ENCODE measurements at regions not wholly inside any gene's neighbourhood (a gene's known extent, or its start where the extent isn't known, plus 50 kb on each side); places are given as distances from the start of the nearest gene placed in this dataset.
"Not testable (repeated sequence)": the region's sequence is repeated elsewhere in the genome, so short reads cannot be mapped to it uniquely, and the experiment has no call there.

- Histone ChIP-seq H3K36me3 (ENCODE audit: insufficient read depth, low read length) (no peaks in the 10 kb centered on the region), H2AFZ (ENCODE audit: low read depth, low read length) (no peak overlapping the region), H3K9me3 (ENCODE audit: low read length) (no peaks in the 10 kb centered on the region), H3K27me3 (ENCODE audit: insufficient read depth, low read length) (no peaks in the 10 kb centered on the region), H3K4me1 (ENCODE audit: insufficient read depth, low read length) (no peaks in the 10 kb centered on the region), H3K4me3 (ENCODE audit: low read length) (no peak overlapping the region)
These were observed 242.1 kb downstream of the FGF9 start for GRCh38 chr13:21913010-21913409.

GRCh38 chr13:21917086-21918015 is 246.5 kb downstream of the FGF9 start:
- Histone ChIP-seq H3K4me3 (ENCODE audit: low read length) (no peak overlapping the region), H3K36me3 (ENCODE audit: insufficient read depth, low read length) (no peaks in the 10 kb centered on the region), H3K9me3 (ENCODE audit: low read length) (no peaks in the 10 kb centered on the region), H2AFZ (ENCODE audit: low read depth, low read length) (no peak overlapping the region), H3K4me1 (ENCODE audit: insufficient read depth, low read length) (no peaks in the 10 kb centered on the region), H3K27me3 (ENCODE audit: insufficient read depth, low read length) (no peaks in the 10 kb centered on the region)

DNA sequence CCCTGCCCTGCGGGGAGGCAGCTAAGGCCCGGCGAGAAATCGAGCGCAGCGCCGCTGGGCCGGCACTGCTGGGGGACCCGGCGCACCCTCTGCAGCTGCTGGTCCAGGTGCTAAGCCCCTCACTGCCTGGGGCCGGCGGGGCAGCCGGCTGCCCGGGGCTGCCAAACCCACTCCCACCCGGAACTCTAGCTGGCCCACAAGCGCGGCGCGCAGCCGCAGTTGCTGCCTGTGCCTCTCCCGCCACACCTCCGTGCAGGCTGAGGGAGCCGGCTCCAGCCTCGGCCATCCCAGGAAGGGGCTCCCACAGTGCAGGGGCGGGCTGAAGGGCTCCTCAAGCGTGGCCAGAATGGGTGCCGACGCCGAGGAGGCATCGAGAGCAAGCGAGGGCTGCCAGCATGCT is 249.9 kb downstream of the FGF9 start:
- not testable (repeated sequence) for H3K4me3 ChIP-seq (ENCODE audit: low read length); H3K36me3 ChIP-seq (ENCODE audit: insufficient read depth, low read length); H3K9me3 ChIP-seq (ENCODE audit: low read length); H3K4me1 ChIP-seq (ENCODE audit: insufficient read depth, low read length); H3K27me3 ChIP-seq (ENCODE audit: insufficient read depth, low read length); H2AFZ ChIP-seq (ENCODE audit: low read depth, low read length)

DNA sequence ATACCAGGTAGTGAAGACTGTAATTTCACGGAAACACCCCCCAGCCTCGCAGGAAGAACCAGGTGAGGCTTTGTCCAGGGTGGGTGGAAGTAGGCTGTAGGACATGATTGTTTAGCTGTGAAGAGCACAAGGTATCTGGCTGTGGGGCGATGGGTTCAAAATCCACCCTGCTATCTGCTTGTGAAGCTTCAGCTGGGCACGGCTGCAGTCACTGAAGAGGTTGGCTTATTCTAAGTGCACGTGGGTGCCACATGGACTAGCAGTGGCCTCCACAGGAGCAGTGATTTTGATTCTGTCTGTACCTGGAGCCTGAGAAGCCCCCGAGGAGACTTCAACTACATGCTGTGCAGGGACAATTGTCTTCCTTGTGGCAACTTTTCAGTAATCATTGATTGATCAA is 254.1 kb downstream of the FGF9 start:
- Histone ChIP-seq H3K4me1 (ENCODE audit: insufficient read depth, low read length) (no peaks in the 10 kb centered on the region), H2AFZ (ENCODE audit: low read depth, low read length) (no peak overlapping the region), H3K4me3 (ENCODE audit: low read length) (no peak overlapping the region), H3K27me3 (ENCODE audit: insufficient read depth, low read length) (no peaks in the 10 kb centered on the region), H3K9me3 (ENCODE audit: low read length) (no peaks in the 10 kb centered on the region), H3K36me3 (ENCODE audit: insufficient read depth, low read length) (no peaks in the 10 kb centered on the region)

DNA sequence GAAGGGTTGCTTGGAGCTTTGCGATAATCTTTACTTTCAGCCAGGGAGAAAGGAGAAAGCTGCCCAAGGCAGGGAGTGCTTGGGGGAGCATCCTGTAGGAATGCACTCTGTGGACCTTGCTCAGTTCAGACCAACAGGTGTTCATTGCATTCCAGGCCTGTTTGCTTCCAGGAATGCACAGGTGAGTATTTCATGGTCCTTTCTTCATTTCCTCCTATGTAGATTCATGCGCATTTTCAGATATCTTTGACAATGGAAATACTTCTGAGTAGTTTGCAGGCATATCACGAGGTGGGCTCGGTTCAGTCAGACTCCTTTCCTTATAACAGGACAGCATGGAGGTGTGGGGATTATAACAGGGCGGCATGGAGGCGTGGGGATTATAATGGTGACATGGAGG is 254.8 kb downstream of the FGF9 start:
- H3K27me3 ChIP-seq (ENCODE audit: insufficient read depth, low read length) = no peaks in the 10 kb centered on the region
- H3K4me1 ChIP-seq (ENCODE audit: insufficient read depth, low read length) = no peaks in the 10 kb centered on the region
- no peak overlapping the region for H3K4me3 ChIP-seq (ENCODE audit: low read length)
- no peaks in the 10 kb centered on the region for H3K36me3 ChIP-seq (ENCODE audit: insufficient read depth, low read length)
- H3K9me3 ChIP-seq (ENCODE audit: low read length) = no peaks in the 10 kb centered on the region
- no peak overlapping the region for H2AFZ ChIP-seq (ENCODE audit: low read depth, low read length)

GRCh38 chr13:21929400-21929799 is 258.5 kb downstream of the FGF9 start:
- no peak overlapping the region for H3K4me3 ChIP-seq (ENCODE audit: low read length)
- H3K4me1 ChIP-seq (ENCODE audit: insufficient read depth, low read length) = no peaks in the 10 kb centered on the region
- no peaks in the 10 kb centered on the region for H3K36me3 ChIP-seq (ENCODE audit: insufficient read depth, low read length)
- H3K9me3 ChIP-seq (ENCODE audit: low read length) = no peaks in the 10 kb centered on the region
- no peak overlapping the region for H2AFZ ChIP-seq (ENCODE audit: low read depth, low read length)
- H3K27me3 ChIP-seq (ENCODE audit: insufficient read depth, low read length) = no peaks in the 10 kb centered on the region

DNA sequence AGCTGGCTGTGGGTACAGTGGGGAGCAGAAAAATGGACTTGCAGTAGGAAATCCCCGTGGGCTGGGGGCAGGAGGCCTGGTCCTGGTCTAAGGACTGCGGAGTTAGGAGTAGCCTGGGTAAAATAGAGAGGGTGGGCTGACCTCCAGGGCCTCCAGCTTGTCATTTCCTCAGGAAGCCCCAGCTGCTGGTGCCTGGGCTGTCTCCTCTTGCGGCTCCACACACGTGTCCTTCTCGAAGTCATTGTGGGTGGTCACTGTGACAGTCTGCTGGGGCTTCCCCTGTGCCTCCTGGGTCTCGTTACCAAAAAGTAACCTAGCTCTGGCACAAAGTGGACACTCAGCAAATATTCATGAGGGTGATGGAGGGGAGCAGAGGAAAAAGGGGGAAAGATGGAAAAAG is 259.7 kb downstream of the FGF9 start:
- no peaks in the 10 kb centered on the region for H3K27me3 ChIP-seq (ENCODE audit: insufficient read depth, low read length)
- no peaks in the 10 kb centered on the region for H3K4me1 ChIP-seq (ENCODE audit: insufficient read depth, low read length)
- no peaks in the 10 kb centered on the region for H3K36me3 ChIP-seq (ENCODE audit: insufficient read depth, low read length)
- no peaks in the 10 kb centered on the region for H3K9me3 ChIP-seq (ENCODE audit: low read length)
- H2AFZ ChIP-seq (ENCODE audit: low read depth, low read length) = no peak overlapping the region
- H3K4me3 ChIP-seq (ENCODE audit: low read length) = no peak overlapping the region

DNA sequence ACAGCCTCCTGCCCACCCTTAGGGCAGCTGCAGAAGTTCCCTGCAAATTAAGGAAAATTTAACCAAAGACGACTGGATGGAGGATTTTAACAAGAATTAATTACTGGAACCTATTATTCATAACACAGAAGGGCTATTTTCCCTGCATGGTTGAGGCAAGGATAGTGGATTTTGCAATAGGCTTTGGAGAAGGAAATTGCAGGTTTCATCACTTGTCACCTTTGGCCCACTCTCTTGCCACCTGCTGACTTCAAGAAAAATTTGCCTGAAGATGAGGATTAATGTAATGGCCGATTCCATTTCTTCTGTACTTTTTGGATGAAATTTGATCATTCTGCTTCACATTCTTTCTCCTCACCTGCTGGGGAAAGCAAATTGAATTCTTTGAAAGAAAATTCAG is 261.7 kb downstream of the FGF9 start:
- no peaks in the 10 kb centered on the region for H3K27me3 ChIP-seq (ENCODE audit: insufficient read depth, low read length)
- H3K36me3 ChIP-seq (ENCODE audit: insufficient read depth, low read length) = no peaks in the 10 kb centered on the region
- no peak overlapping the region for H3K4me3 ChIP-seq (ENCODE audit: low read length)
- no peaks in the 10 kb centered on the region for H3K9me3 ChIP-seq (ENCODE audit: low read length)
- no peak overlapping the region for H2AFZ ChIP-seq (ENCODE audit: low read depth, low read length)
- H3K4me1 ChIP-seq (ENCODE audit: insufficient read depth, low read length) = no peaks in the 10 kb centered on the region

DNA sequence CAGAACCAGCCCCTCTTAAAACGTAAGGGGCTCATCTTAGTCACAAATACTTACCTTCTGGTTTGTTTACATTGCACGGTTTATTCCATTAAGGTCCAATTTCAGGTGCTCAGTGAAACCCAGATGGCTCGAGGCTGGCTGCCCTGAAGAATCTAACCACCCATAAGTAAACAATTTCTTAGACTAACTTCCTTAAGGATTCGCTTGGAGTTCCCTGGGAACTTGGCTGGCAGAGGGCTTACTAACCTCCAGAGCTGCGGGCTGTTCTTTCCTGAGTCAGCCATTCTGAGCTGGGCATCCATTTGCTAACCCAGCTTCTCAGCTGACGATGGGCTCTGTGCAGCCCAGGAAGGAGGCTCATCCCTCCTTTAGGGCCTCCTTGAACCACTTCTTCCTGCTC is 262.1 kb downstream of the FGF9 start:
- no peaks in the 10 kb centered on the region for H3K27me3 ChIP-seq (ENCODE audit: insufficient read depth, low read length)

DNA sequence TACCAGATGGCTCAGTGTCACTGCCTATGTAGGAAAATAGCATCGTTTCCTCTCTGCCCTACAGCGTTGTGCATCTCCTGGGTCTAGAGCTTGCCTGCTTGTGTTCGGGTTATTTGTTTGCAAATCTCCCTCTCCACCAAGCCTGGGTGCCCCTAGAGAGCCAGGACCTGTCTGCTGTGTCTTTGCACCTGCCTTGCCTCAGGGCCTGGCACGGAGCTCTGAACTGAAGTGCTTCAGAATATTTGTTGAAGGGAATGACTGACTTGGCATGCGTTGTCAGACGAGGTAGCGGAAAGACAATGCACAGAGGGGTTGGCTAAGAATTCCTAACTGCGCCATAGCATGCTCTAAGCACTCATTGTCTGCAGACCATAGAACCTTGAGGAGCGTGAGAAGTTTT is 263.4 kb downstream of the FGF9 start:
- Histone ChIP-seq H3K4me1 (ENCODE audit: insufficient read depth, low read length) (no peaks in the 10 kb centered on the region), H3K36me3 (ENCODE audit: insufficient read depth, low read length) (no peaks in the 10 kb centered on the region), H3K27me3 (ENCODE audit: insufficient read depth, low read length) (no peaks in the 10 kb centered on the region), H2AFZ (ENCODE audit: low read depth, low read length) (no peak overlapping the region), H3K9me3 (ENCODE audit: low read length) (no peaks in the 10 kb centered on the region), H3K4me3 (ENCODE audit: low read length) (no peak overlapping the region)

More for the DNA sequence above, 262.1 kb downstream of the FGF9 start:
- no peak overlapping the region for H2AFZ ChIP-seq (ENCODE audit: low read depth, low read length)
- H3K4me1 ChIP-seq (ENCODE audit: insufficient read depth, low read length) = no peaks in the 10 kb centered on the region
- no peaks in the 10 kb centered on the region for H3K9me3 ChIP-seq (ENCODE audit: low read length)
- H3K4me3 ChIP-seq (ENCODE audit: low read length) = no peak overlapping the region
- H3K36me3 ChIP-seq (ENCODE audit: insufficient read depth, low read length) = no peaks in the 10 kb centered on the region

- Histone ChIP-seq H3K36me3 (ENCODE audit: insufficient read depth, low read length) (no peaks in the 10 kb centered on the region), H3K4me1 (ENCODE audit: insufficient read depth, low read length) (no peaks in the 10 kb centered on the region), H2AFZ (ENCODE audit: low read depth, low read length) (no peak overlapping the region), H3K4me3 (ENCODE audit: low read length) (no peak overlapping the region), H3K9me3 (ENCODE audit: low read length) (no peaks in the 10 kb centered on the region), H3K27me3 (ENCODE audit: insufficient read depth, low read length) (no peaks in the 10 kb centered on the region)
These were observed 265.8 kb downstream of the FGF9 start for GRCh38 chr13:21936674-21937073.

- Histone ChIP-seq H3K9me3 (ENCODE audit: low read length) (no peaks in the 10 kb centered on the region), H3K4me1 (ENCODE audit: insufficient read depth, low read length) (no peaks in the 10 kb centered on the region)
These were observed 267.3 kb downstream of the FGF9 start for GRCh38 chr13:21938168-21938567.

DNA sequence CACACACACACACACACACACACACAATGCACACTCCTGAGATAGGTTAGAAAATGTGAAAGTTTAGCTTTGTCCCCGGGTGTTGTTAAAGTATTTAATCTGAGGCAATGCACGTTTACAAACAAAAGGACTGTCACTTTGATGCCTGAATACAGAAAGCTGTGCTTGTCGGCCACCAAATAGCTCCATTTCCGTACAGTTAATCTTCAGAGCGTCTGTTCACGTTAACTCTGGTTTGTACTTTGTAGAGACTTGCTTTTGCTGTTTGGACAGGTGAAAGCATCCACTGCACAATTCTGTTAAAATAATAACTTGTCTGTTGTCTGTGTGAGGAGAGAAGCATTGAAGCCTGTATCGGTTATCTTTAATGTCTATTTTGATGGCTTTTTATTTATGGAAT is 267.8 kb downstream of the FGF9 start:
- no peaks in the 10 kb centered on the region for H3K27me3 ChIP-seq (ENCODE audit: insufficient read depth, low read length)
- no peak overlapping the region for H3K4me3 ChIP-seq (ENCODE audit: low read length)
- H3K4me1 ChIP-seq (ENCODE audit: insufficient read depth, low read length) = no peaks in the 10 kb centered on the region
- no peaks in the 10 kb centered on the region for H3K36me3 ChIP-seq (ENCODE audit: insufficient read depth, low read length)
- H2AFZ ChIP-seq (ENCODE audit: low read depth, low read length) = no peak overlapping the region
- H3K9me3 ChIP-seq (ENCODE audit: low read length) = no peaks in the 10 kb centered on the region

More at GRCh38 chr13:21938168-21938567, 267.3 kb downstream of the FGF9 start:
- Histone ChIP-seq H3K27me3 (ENCODE audit: insufficient read depth, low read length) (no peaks in the 10 kb centered on the region), H3K36me3 (ENCODE audit: insufficient read depth, low read length) (no peaks in the 10 kb centered on the region), H2AFZ (ENCODE audit: low read depth, low read length) (no peak overlapping the region), H3K4me3 (ENCODE audit: low read length) (no peak overlapping the region)

- Histone ChIP-seq H2AFZ (ENCODE audit: low read depth, low read length) (no peak overlapping the region), H3K36me3 (ENCODE audit: insufficient read depth, low read length) (no peaks in the 10 kb centered on the region), H3K4me3 (ENCODE audit: low read length) (no peak overlapping the region), H3K9me3 (ENCODE audit: low read length) (peaks cover 1% of the 10 kb centered on the region), H3K27me3 (ENCODE audit: insufficient read depth, low read length) (no peaks in the 10 kb centered on the region), H3K4me1 (ENCODE audit: insufficient read depth, low read length) (no peaks in the 10 kb centered on the region)
These were observed 271.2 kb downstream of the FGF9 start for GRCh38 chr13:21942061-21942460.

Data from neuron (in vitro differentiated cells).